ENCODE measurements at regions not wholly inside any gene's neighbourhood (a gene's known extent, or its start where the extent isn't known, plus 50 kb on each side); places are given as distances from the start of the nearest gene placed in this dataset.

DNA sequence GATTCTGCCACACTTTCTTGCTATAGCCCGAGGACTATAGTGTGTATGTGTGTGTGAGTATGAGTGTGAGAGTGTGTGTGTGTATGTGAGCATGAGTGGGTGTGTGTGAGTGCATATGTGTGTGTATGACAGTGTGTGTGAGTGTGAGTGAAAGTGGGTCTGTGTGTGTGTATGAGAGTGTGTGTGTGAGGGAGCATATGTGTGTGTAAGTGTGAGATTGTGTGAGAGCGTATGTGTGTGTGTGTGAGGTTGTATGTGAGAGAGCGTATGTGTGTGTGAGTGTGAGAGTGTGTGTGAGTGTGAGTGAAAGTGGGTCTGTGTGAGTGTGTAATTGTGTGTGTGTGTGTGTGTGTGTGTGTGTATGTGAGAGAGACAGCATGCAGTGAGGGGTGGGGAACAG is 89.0 kb upstream of the ACSL3 start:
- no peak overlapping the region for H3K4me3 ChIP-seq (ENCODE audit: low read depth, low read length, poor library complexity, severe bottlenecking)
- H3K27ac ChIP-seq (ENCODE audit: low read depth, low read length, poor library complexity, severe bottlenecking) = no peak overlapping the region
- no peaks in the 10 kb centered on the region for H3K36me3 ChIP-seq (ENCODE audit: insufficient read depth, low read length)
- no peaks in the 10 kb centered on the region for H3K9me3 ChIP-seq (ENCODE audit: low read length)
- POLR2A ChIA-PET = interaction anchor here (0.7 to 1.0 kb wide), 2 partner anchors 17 to 119 kb away, joined by 3 to 4 read pairs; no protein-coding TSS in a partner anchor
- CTCF ChIA-PET (ENCODE audit: unreplicated experiment) = no interaction called here
- no TSS peak for BruUV-seq (replicated peaks)
- peaks cover 8% of the 10 kb centered on the region for H3K4me1 ChIP-seq (ENCODE audit: insufficient read depth, low read length, poor library complexity, severe bottlenecking)
- DNase-seq (ENCODE audit: low spot score) = no peak
- intact Hi-C loops (cut with micrococcal nuclease; ENCODE audit: unreplicated experiment) = no loop called here
- no peak for TF ChIP-seq EZH2phosphoT487 (IDR thresholded peaks at IDR 0.05; ENCODE audit: borderline replicate concordance, low read depth, low read length)
- TF ChIP-seq CTCF (conservative IDR thresholded peaks at IDR 0.05; ENCODE audit: low read length) = no peak
- H3K4me2 ChIP-seq (ENCODE audit: low read length) = no peak overlapping the region
- no peaks in the 10 kb centered on the region for H3K9me2 ChIP-seq (ENCODE audit: insufficient read depth, low read length)
- H4K20me1 ChIP-seq (ENCODE audit: insufficient read depth, low read length) = no peaks in the 10 kb centered on the region
- H2AFZ ChIP-seq (ENCODE audit: low read length) = no peak overlapping the region
- no peaks in the 10 kb centered on the region for H3K79me2 ChIP-seq (ENCODE audit: insufficient read depth, low read depth, low read length)

DNA sequence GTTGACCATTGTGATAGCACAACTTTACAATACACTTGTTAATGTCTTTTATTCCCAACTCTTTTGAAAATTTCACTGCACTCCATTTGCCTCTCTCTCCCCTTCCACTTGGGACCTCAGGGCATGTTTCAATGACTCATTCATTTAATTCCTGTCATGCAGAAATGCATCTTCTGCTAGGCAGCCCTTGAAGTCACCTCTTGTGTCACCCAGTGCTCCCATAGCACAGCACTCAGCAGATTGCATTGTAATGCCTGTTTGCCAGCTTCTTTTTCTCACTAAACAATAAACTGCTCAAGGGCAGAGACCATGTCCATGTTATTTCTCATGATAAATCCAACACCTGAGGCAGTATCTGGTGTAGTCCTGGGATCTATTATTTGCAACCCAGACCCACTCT is 85.9 kb upstream of the ACSL3 start:
- Histone ChIP-seq H3K36me3 (ENCODE audit: insufficient read depth, low read length) (no peaks in the 10 kb centered on the region), H3K4me3 (ENCODE audit: low read depth, low read length, poor library complexity, severe bottlenecking) (no peak overlapping the region), H4K20me1 (ENCODE audit: insufficient read depth, low read length) (no peaks in the 10 kb centered on the region), H3K4me1 (ENCODE audit: insufficient read depth, low read length, poor library complexity, severe bottlenecking) (no peaks in the 10 kb centered on the region), H3K27ac (ENCODE audit: low read depth, low read length, poor library complexity, severe bottlenecking) (no peak overlapping the region), H3K9me3 (ENCODE audit: low read length) (no peaks in the 10 kb centered on the region), H3K79me2 (ENCODE audit: insufficient read depth, low read depth, low read length) (no peaks in the 10 kb centered on the region), H3K4me2 (ENCODE audit: low read length) (no peak overlapping the region), H2AFZ (ENCODE audit: low read length) (no peak overlapping the region), H3K9me2 (ENCODE audit: insufficient read depth, low read length) (no peaks in the 10 kb centered on the region)
- ChIA-PET CTCF (ENCODE audit: unreplicated experiment) (no interaction called here), POLR2A (no interaction called here)
- no peak for DNase-seq (ENCODE audit: low spot score)
- intact Hi-C loops (cut with micrococcal nuclease; ENCODE audit: unreplicated experiment) = no loop called here
- TF ChIP-seq CTCF (conservative IDR thresholded peaks at IDR 0.05; ENCODE audit: low read length) = no peak
- no peak for TF ChIP-seq EZH2phosphoT487 (IDR thresholded peaks at IDR 0.05; ENCODE audit: borderline replicate concordance, low read depth, low read length)
- BruUV-seq (replicated peaks) = no TSS peak

- Histone ChIP-seq H3K36me3 (ENCODE audit: insufficient read depth, low read length) (no peaks in the 10 kb centered on the region), H3K9me2 (ENCODE audit: insufficient read depth, low read length) (no peaks in the 10 kb centered on the region), H3K4me1 (ENCODE audit: insufficient read depth, low read length, poor library complexity, severe bottlenecking) (no peaks in the 10 kb centered on the region), H3K79me2 (ENCODE audit: insufficient read depth, low read depth, low read length) (no peaks in the 10 kb centered on the region), H4K20me1 (ENCODE audit: insufficient read depth, low read length) (no peaks in the 10 kb centered on the region), H3K4me2 (ENCODE audit: low read length) (no peak overlapping the region), H3K4me3 (ENCODE audit: low read depth, low read length, poor library complexity, severe bottlenecking) (no peak overlapping the region), H2AFZ (ENCODE audit: low read length) (no peak overlapping the region), H3K9me3 (ENCODE audit: low read length) (no peaks in the 10 kb centered on the region), H3K27ac (ENCODE audit: low read depth, low read length, poor library complexity, severe bottlenecking) (no peak overlapping the region)
- intact Hi-C loops (cut with micrococcal nuclease; ENCODE audit: unreplicated experiment) = no loop called here
- BruUV-seq (replicated peaks) = no TSS peak
- DNase-seq (ENCODE audit: low spot score) = no peak
- CTCF ChIA-PET (ENCODE audit: unreplicated experiment) = no interaction called here
- POLR2A ChIA-PET = interaction anchor here (0.9 kb wide), 2 partner anchors 26 to 113 kb away, joined by 3 read pairs; no protein-coding TSS in a partner anchor
- TF ChIP-seq EZH2phosphoT487 (IDR thresholded peaks at IDR 0.05; ENCODE audit: borderline replicate concordance, low read depth, low read length) (no peak), CTCF (conservative IDR thresholded peaks at IDR 0.05; ENCODE audit: low read length) (no peak)
Measured at GRCh38 chr2:222776792-222777191, 84.0 kb upstream of the ACSL3 start.
